SW480 (cell line): ENCODE measurements at regions not wholly inside any gene's neighbourhood (a gene's known extent, or its start where the extent isn't known, plus 50 kb on each side); places are given as distances from the start of the nearest gene placed in this dataset.

ENCODE experiments used
- DNase-seq: peaks from one replicate; pipeline ENCODE4 v3.0.0-alpha.2; 2016; ENCODE audit warnings: low spot score

DNA sequence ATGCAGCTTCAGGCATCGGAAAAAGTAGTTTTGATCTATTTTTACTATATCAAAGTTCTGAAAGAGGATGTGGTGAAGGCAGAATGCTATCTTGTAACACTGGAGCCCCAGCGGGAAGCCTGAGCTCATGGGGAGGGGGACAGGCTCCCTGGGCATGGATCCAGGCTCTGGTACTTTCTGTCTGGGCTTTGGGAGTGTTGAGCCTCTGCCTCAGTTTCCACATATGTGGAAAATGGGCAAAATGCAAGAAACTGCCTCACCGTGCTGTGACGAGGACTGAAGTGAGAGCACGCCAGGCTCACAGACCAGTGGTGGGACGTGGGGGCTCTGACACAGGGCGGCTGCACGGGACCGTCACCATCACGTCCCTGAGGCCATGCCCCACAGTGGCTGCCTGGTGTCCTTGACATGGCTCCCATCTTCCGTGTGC, 182.9 kb upstream of the SHH start:
- no peak for DNase-seq

DNA sequence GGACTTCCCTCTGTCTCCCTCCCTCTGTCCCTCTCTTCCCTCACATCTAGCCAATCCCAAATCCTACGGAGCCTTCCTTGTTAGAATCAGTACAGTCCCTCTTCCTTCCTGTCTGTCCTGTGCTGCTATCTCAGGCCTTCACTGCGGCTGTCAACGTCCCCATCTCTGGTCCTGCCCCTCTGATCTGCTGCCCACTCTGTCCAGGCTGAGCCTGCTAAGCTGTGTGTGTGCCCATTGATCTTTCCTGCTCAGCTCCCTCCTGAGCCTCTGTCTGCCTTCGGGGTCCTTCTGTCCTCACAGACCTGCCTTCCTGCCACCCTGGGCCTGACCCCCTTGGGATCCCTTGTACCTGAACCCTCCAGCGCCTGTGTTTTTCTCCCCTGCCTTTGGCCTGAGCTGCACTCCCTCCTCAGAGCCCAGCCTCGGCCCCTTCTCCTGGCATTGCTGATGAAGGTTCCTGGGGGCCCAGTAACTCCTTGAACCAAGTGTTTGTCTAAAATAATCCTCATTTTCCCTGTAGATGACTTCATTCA, 182.1 kb upstream of the SHH start:
- DNase-seq, result no peak

DNA sequence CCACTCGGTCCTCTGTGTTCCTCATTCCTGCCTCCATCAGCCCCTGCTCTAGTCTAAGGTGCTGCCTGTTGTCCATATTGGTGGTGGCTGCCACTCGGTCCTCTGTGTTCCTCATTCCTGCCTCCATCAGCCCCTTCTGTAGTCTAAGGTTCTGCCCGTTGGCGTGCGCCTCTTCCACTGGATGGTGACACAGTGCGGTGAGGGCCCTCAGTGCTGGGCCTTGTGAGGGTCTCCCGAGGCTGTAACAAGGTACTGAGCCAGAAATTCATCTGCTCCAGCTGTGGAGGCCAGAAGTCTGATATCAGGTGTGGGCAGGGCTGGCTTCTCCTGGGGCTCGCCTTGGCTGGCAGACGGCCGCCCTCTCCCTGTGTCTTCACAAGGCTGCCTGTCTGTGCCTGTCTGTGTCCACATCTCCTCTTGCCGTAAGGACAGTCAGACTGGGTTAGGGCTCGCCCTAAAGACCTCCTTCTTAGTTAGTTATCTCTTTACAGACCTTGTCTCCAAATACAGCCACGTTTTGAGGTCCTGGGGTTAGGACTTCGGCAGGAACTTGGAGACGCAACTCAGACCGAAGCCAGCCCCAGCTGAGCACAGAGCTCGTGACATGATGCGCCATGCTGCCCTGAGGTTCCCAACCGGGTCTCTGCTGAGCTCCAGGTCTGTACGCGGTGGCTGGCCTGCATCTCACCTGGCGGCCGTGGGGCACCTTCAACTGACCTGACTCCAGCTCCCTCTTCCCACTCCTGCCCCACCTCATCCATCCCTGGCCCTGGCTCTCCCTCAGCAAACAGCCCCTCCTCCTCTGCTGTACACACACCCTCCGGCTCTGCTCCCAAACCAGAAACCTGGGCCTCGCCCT, 181.4 kb upstream of the SHH start:
- DNase-seq, result no peak

DNA sequence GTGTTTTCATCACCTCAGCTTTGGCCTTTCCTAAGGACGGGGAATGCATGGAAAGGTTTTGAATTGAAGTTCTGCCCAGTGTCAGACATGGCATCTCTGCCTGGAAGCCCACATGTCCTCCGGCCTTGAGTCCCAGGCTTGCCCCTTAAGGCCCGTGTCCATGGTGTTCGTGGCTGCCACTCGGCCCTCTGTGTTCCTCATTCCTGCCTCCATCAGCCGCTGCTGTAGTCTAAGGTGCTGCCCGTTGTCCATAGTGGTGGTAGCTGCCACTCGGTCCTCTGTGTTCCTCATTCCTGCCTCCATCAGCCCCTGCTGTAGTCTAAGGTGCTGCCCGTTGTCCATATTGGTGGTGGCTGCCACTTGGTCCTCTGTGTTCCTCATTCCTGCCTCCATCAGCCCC, 180.7 kb upstream of the SHH start:
- DNase-seq, result no peak

DNA sequence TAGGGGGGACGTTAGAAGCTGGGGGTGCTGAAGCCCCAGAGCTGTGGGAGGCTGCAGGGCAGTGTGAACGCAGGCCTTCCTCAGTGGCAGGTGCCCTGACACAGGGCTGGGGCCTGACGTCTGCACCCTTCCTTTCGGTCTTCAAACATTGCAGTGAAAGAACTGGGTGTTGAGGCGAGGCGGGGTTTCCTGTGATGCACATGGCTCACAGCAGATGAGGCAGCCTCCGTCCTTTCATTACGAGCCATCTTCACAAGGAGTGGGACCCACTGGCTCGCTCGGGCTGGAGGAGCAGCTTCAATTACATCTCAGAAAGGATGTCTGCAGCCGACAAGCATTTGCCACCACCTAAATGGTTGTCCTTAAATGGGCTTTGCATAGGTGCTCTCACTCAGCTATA, 180.3 kb upstream of the SHH start:
- no peak for DNase-seq

DNA sequence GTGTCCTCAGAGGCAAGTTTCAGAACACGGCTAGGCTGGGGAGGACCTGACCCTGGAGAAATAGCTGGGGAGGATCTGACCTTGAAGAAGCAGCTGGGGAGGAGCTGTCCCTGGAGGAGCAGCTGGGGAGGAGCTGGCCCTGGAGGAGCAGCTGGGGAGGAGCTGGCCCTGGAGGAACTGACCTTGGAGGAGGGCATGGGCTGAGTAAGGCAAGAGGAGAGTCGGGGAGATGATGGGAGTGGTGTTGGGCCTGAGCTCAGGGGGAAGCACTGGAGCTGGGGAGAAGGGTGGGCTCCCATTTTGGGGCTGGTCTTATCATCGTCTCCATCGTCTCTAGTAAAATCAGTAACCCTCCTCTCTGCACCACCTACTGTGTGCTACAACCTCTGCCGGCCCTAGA, 179.8 kb upstream of the SHH start:
- no peak for DNase-seq

DNA sequence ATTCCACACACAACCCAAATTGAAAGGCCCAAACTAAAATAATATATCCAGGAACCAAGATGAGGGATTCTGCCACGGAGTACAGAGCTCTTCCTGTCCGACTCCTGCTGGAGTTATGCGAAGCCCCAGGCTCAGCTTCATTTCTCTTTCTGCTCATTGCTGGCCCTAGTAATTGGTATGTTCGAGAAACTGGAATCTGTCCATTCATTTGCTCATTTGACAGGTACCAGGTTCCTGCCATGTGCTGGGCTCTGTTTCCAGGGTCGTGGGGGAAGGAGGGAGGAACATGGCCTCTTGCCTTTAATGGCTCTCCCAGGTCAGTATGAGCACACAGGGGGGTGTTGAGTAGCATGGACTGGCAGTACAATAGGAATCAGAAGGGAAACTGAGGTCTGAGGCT, 179.2 kb upstream of the SHH start:
- no peak for DNase-seq

DNA sequence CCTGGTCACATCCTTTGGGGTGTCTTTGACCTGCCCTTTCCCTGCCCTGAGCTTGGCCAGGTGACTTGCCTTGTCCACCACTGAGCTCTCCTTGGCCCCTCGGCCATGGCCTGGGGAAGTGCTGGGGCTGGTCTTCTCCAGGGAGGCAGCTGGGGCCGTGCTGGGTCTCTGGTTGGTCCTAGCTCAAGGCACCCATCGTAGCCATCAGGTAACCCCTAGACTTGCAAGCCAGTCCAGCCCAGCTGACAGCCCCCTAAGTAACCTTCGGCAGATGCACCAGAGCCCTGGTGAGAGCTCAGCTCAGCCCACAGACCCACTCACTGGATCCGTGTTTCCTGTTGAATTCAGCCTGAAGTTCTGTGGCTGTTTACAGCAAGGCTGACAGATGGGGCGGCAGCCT, 176.2 kb upstream of the SHH start:
- no peak for DNase-seq

DNA sequence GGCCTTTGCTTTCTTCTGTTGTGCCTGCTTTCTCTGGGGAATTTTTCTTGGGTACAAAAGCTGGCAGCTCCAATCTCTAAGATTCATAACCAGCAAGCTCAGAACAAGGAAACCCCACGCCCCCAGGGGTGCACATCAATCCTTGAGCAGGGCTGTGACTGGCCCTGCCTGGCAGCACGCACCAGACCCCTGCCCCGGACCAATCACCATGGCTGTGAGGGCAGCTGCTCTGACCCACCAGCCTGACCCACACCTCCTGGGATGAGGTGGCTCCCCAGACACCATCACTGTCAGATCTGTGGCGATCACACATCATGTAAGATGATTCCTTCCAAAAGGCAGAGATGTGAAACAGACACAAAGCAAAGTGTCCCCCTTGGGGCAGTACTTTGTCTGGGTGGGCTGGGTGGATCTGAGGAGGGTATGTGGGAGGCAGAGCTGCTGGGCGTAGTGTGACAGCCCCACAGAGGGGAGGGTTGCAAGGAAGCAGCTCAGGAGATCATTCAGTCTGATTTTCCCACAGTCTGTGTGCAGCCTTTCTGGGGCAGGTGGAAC, 175.5 kb upstream of the SHH start:
- DNase-seq, result no peak

DNA sequence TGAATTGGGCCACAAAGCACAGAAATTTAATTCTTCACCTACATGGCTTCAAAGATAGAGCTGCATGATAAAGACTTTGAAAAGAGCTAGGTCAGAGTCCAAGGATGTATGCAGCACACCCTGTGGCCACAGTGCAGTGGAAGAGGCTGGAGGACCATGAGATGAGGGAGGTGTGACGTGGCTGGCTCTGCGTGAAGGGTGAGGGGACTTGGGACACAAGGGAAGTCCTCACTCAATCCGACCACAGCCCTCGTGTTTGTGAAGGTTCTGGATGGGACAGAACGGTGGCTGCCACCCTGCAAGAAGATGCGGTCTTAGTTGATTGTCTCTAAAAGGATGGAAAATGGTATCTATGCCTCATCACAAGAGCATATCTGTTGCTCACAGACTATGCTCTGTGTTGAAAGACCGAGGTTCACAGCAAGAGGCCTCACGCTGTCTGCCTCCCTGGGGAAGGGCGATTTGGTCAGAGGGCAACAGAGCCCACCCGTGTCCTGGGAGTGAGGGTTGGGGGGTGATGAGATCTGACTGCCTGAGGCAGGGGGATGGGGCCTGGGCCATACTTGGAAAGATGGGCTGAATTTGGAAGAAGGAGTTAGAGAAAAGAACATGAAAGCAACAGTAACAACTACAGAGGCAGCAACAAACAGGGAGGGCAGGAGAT, 174.4 kb upstream of the SHH start:
- DNase-seq, result no peak

DNA sequence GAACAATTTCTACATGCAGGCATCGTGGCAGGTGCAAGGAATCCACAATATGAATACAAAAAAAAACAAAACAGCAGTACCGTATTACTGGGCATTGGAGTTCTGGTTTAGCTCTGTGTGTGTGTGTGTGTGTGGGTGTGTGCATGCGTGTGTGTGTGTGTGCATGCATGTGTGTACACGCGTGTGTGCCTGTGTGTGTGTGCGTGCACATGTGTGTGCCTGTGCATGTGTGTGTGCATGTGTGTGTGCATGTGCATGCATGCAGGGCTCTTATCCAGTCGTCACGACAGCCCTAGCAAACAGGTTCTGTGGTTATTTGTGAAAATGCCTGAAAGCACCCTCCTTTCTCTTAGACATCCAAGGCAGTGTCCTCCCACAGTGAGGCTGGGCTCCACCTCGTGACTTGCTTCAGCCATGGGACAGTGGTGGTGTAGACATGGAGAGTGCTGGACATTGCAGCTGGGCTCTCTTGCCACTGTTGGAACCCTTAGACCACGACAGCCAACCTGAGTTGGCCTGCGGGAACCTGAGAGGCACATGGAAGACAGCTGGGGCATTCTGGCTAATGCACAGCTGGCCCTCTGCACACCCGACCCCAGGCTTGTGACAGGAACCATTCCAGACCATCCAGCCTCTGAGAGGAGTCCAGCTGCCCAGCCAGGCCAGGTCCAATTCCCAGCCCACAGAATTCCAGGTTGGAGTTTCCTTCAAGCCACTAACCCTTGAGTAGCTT, 173.4 kb upstream of the SHH start:
- DNase-seq, result no peak

DNA sequence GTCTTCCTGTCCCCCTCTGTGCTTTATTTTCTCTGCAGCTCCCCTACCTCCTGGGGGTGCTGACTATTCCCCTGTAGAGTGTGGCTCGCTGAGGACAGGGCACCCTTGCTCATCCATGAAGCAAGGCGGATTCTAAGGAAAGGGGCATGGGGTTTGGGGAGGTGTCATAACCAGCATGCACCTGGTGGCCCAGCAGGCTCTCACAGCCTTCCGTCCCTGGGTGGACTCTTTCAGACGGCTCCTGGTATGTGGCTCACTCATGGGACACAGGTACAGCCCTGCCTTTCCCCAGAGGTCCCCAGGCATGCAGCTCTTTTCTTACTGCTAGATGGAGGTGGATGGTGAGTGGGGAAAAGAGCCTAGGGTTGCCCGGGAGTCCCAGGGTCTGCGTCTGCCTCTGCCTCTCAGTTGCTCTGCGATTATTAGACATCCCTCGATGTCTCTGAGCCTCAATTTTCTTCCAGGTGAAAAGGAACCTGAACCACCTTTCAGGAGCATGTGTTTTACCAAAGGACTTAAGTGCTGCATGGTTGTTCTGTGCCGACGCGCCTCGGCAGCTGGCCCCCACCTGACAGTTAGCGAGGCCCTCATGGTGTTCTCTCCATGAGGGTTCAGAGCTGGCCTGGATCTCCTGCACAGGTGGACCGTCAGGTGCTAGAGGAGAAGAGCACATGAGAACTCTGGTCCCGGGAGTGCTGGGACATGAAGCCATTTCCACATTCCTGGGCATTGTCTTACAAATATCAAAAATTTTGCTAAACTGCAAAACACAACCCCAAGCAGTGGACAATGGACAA, 172.5 kb upstream of the SHH start:
- DNase-seq, result no peak

DNA sequence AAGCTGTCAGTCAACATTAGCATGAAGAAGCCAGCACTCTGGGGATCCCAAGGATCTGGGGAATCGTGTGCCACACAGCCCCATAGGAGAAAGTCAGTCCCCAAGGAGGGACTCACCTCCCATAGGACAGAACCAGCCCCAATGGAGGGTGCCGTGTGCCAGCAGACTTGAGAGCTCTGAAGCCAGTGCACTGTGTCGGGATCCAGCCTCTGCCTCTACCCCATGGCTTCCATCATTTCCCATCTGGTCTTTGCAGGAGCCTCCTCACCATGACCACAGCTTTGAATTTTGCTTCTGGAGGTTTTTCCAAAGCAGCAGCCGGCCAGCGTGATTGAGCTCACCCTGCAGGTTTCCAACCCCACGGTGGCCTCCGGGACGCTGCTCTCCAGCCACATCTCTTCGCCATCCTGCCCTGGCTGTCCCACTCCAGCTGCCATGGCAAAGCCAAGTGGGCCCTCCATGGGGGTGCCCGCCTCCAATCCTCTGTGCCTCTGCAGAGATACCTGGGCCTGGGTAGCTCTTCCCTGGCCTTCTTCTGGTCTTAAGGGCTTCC, 171.8 kb upstream of the SHH start:
- no peak for DNase-seq

DNA sequence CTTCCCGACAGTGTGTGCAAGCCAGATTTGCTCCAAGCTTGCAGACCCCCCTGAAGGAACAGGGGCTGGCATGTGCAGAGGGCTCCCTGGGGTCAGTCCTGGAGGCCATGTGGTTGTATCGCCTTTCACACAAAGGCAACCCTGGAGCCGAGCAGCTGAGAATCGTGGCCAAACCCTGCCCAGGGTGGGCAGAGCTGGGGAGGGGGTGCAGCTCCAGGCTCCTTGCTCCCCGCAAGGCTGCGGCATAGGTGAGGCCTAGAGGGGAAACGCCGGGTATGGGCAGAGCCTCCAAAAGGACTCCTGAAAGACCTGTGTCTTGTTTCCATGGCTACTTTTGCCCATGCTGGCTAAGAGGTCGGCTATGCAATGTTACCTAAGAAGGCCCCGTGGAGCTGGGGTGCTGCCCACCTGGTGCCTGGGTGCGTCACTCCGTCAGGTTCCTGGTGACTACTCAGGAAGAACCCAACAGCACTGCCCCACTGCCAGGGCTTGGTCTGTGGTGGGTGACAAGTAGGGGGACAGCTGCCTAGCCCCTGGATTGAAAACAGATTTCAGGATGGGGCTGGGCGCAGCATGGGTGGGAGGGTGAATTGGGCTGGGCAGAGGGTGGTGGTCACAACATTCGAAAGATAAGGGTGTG, 171.0 kb upstream of the SHH start:
- DNase-seq, result no peak

DNA sequence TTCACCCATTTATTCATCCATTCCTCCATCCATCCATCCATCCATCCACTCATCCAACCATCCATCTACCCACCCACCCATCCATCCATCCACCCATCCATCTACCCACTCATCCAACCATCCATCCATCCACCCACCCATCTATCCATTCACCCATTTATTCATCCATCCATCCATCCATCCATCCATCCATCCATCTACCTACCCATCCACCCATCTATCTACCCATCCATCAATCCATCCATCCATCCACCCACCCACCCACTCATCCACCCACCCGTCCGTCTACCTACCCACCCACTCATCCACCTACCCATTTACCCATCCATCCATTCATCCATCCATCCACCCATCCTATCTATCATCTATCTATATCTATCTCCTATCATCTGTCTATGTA, 169.4 kb upstream of the SHH start:
- DNase-seq, result no peak

DNA sequence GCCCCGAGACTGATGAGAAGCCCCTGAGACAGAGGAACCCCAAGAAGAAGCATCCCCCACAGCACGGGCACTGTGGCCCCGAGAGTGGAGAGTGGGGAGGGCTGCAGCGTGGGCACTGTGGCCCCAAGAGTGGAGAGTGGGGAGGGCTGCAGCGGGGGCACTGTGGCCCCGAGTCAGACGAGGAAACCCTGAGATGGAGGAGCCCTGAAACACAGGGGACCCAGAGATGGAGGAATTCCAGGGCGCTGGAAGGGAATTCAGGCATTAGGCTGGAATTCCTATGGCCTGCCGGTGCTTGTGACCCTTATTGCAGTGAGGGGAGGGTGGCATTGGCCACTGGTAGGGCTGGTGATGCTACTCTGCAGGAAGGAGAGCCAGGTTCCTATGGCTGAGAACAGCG, 168.6 kb upstream of the SHH start:
- DNase-seq, result no peak

DNA sequence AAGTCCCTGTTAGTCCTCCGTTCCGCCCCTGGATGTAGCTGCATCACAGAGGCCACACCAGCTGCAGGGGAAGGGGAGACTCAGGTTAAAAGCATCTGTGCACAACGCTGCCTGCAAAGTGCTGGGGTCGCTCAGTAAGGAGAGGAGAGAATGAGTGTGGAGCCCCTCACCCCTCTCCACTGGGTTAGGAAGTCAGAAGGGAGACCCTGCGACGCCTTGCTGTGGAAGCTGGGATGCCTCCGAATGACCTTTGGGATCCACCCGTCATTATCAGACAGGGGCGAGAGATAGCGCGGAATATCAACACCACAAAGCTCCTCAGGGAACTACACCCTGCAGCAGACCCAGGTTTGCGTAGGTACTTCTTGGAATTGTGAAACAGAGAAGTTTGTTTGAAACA, 167.7 kb upstream of the SHH start:
- DNase-seq, result no peak

DNA sequence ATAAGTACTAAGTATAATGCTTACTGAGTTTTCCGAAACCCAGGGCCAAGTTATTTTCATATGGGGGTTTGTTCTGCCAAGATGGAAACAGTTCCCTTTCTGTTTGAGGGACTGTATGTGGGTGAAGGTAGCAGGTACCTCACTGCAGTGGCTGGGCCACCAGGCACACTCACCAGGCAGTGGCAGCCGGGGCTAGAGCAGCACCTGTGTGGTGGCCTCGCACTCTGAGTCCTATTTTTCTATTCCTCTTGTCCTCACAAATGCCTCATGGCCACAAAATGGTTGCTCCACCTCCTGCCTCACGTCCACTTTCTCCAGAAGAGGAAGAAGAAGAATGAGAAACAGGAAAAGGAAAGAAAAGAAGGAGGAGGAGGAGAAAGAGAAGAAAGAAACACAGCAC, 167.3 kb upstream of the SHH start:
- no peak for DNase-seq

DNA sequence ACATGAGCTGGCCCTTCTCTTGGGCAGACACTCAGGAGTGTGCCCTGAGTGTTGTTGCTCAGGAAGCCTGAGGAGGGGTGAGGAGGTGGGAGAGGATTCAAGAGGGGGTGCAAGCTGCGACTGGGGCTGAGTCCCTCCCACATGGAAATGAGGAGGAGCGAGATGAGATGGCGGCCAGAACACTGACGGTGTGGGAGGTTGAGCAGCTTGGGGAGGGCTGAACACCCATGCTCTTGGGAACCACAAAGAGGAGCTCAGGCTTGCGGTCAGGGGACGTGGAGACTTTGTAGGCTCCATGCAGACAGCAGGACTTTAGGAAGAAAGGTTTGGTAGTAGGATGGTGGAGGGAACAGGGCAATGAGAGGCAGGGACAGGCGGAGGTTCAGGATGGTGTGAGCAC, 163.2 kb upstream of the SHH start:
- no peak for DNase-seq

DNA sequence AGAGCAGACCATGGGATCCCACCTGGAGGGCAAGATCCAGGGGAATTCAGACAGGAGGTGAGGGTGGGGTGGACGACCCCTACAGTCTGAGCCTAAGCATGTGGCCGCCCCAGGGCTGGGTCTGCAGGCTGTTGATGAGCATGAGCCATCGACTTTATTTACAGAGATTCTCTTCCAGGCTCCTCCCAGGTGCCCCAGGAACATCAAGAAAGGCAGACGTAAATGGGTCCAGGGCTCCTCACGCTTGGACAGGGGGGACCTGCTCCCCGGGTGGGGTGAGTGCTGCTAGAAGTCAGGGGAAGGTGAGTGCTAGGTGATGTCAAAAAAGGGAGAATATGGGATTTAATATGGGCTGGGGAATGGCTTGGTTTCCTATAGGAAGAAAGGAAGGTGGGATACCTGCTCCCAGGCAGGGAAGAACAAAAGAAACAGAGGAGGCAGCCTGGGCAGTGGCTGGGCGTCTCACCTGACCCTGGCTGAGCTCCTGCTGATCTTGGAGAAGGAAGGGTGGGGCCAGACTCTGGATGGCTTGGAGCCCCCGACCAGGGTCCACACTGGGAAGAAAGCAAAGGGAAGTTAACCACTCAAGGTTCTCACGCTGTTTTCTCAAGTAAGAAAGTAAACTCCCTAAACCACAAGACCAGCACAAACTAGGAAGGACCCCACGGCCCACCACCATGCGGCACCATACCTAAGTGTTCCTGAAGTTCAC, 162.1 kb upstream of the SHH start:
- DNase-seq, result no peak
